Stimulated activated CD4-positive, alpha-beta T cell treated with anti-CD3 and anti-CD28 coated beads, Interleukin-4, amount 100 ng/mL, for 1 hour (primary cell): ENCODE measurements at regions not wholly inside any gene's neighbourhood (a gene's known extent, or its start where the extent isn't known, plus 50 kb on each side); places are given as distances from the start of the nearest gene placed in this dataset.

Experiments
- DNase-seq: peaks from one replicate; pipeline ENCODE4 v3.0.0-alpha.2; 2020

GRCh38 chr2:143906850-143907249, 613.1 kb downstream of the ZEB2 start:
- no peak for DNase-seq

GRCh38 chr2:143905587-143905986, 614.3 kb downstream of the ZEB2 start:
- no peak for DNase-seq

GRCh38 chr2:143903172-143903856, 616.6 kb downstream of the ZEB2 start:
- no peak for DNase-seq

DNA sequence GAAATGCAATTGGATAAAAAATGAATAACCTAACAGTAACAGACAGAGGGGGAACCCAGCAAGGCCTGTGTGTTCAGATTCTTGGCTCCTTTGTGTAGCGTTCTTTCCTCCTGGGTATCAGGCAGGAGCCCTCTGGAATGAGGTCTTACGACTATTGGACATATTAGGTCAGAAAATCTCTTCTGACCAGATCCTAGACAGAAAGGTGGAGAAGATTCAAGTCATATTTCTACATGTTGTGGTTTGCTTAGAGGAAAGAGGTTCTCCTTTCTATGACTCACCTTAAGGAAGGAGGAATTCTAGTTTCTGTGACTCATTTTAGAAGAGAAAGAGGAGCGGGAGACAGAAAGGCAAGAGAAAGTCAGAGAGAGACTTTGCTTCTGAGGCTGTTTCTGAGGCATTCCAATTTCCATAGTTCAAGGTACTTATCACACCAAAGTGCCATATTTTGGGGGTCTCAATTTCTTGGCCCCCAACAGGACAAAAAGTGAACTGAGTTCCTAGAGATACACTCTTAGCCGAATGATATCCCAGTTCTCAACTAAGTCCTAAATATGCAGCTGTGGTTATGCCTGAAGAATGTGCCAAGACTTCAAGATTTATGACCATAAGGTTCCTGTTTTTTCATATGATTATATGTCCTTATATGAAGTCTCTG, 618.6 kb downstream of the ZEB2 start:
- no peak for DNase-seq

DNA sequence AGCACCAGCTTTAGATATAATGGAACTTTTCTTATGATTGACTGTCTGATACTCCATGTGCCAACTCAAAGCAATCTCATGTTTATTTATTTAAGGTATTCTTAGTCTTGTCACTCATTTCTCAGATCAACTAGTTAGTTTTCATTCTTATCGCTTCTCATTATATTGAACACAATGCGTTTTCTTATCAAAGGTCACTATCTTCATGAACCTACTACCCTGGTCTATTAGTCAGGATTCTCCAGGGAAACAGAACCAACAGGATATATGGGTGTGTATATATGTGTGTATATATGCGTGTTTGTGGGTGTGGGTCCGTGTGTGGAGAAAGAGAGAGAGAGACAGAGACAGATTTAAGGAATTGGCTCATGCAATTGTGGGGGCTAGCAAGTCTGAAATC, 619.9 kb downstream of the ZEB2 start:
- no peak for DNase-seq

DNA sequence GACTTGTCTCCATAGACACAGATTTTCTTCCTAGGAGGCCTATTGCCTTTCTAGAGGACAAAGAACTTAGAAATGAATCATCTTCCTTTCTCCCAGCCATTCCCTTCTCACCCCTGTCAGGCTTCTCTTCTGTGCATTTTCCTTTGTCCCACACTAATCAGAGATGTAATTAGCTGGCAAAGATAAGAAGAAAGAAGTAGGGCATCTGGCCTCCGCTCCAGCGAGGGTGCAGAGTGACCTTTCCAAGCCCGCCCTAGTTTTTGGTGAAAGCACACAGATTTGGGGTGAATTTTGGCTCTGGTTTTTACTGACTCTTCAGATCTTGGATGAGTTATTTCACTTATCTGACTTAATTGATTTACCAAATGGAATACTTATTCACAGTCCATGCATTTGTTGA, 626.5 kb downstream of the ZEB2 start:
- no peak for DNase-seq

DNA sequence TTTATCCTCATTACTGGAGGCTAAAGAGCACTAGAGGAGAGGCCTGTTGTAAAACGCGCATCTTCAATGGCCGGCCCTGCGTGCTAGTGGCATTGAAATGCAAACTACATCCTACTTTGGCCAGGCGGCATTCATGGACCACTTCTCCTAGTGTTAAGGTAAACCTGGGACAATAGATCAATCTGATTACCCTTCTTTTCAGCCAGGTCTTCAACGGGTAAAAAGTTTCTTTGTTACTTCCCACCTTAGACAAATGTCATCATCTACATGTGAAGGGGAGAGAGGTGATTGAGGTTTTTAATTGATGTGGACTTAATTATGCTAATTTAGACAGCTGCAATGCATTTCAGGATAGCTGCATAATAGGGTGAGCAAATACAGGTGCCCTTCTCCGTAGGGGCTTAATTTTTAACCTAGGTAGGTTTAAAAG, 628.0 kb downstream of the ZEB2 start:
- DNase-seq = no peak

DNA sequence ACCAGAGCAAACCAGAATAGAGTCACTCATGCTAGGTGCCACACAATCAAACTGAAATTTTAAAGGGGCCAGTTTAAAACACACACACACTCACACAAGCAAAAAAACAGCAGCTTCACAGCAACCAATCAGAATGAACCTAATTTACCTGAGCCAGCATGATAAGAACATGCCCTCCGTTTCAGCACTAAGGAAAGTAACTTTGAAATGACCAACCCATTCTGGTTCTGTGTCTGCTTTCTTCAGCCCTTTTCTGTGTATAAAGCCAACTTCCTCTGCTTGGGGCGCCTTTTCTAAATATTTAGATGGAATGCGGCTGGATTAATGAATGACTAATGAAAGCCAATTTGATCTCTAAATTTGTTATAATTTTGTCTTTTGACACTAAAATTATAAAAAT, 629.1 kb downstream of the ZEB2 start:
- no peak for DNase-seq

GRCh38 chr2:143889216-143889615, 630.7 kb downstream of the ZEB2 start:
- DNase-seq = no peak

- no peak for DNase-seq
Measured at GRCh38 chr2:143885461-143885860, 634.5 kb downstream of the ZEB2 start.

- no peak for DNase-seq
Measured at GRCh38 chr2:143881246-143881645, 638.7 kb downstream of the ZEB2 start.

GRCh38 chr2:143877876-143878530, 641.9 kb downstream of the ZEB2 start:
- DNase-seq = no peak

- no peak for DNase-seq
Measured at GRCh38 chr2:143877056-143877455, 642.9 kb downstream of the ZEB2 start.

- no peak for DNase-seq
Measured at GRCh38 chr2:143875295-143876233, 644.4 kb downstream of the ZEB2 start.

DNA sequence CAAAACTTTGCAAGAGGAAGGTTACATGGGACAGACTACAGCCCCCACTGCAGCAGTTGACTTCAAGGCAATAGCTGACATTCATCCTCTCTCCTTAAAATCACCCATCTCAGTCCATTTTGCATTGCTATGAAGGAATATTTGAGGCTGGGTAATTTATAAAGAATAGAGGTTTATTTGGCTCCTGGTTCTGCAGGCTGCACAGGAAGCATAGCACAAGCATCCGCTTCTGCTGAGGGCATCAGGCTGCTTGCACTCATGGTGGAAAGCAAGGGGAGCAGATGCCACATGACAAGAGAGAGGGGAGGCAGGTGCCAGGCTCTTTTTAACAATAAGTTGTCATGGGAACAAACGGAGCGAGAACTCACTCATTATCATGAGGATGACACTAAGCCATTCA, 646.0 kb downstream of the ZEB2 start:
- DNase-seq = no peak

DNA sequence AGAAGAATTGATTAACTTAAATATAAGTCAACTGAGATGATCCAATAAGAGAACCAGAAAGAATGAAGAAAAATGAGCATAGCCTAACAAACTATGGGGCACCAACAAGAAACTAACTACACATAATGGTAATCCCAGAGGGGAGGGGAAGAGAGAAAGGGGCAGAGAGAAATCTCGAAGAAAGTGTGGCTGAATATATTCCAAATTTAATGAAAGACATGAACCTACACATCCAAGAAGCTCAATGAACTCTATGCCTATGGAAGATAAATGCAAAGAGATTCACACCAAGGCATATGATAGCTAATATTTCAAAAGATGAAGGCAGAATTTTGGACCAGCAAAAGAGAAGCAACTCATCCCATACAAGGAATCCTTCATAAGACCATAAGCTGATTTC, 649.2 kb downstream of the ZEB2 start:
- no peak for DNase-seq

- DNase-seq = no peak
Measured at GRCh38 chr2:143856978-143857377, 662.9 kb downstream of the ZEB2 start.

DNA sequence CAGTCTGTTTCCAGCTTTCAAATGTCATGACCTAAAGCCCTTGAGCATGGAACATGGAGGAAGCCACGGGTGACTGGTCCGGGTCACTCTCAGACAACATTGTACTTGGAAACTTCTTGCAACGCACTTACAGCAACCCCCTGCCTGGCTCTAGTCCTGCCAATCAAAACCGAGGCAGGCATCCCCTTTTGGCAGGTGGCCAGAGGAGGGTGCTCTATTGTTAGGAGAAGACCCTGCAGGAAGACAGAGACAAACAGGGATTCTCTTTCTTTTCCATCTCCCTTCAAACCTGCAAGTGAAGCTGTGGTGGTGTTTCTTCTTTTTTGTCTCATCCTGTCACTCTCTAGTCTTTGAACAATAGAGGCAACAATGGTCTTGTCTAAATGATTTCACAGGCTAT, 667.2 kb downstream of the ZEB2 start:
- DNase-seq = no peak

DNA sequence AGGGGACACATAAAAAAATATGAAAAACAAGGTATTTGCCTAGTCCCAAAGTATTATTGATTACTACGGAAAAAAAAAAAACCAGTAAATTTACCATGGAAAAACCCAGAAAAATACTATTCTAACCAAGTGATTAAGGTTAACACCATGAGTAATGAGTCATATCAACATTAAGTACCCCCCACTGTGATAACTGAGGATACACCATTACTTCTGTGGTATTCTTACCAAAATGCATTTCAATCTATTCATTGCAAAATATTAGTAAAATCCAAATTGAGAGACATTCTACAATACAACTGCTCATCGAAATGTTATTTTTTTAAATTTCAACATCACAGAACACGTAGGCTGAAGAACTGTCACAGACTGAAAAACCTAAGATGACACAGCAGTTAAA, 669.8 kb downstream of the ZEB2 start:
- DNase-seq = no peak

- DNase-seq = no peak
Measured at GRCh38 chr2:143847257-143847656, 672.7 kb downstream of the ZEB2 start.

DNA sequence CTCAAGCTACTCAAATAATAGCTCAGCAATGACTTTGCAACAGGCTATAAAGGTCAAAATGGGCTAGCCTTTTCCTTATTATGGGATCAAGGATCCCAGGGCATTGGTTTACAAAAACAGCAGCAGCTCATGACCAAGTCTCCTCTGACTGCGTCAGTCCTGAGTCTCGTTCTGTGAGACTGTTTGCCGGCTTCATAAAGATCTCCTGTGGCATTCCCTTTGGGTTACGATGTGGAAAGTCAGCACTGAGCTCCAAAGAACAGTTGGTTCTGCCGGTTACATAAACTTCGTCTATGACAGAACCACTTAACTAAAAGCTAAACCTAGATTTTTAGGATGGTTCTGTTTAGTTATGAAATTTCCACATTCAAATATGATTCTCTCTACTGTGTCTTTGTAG, 674.9 kb downstream of the ZEB2 start:
- DNase-seq = no peak

DNA sequence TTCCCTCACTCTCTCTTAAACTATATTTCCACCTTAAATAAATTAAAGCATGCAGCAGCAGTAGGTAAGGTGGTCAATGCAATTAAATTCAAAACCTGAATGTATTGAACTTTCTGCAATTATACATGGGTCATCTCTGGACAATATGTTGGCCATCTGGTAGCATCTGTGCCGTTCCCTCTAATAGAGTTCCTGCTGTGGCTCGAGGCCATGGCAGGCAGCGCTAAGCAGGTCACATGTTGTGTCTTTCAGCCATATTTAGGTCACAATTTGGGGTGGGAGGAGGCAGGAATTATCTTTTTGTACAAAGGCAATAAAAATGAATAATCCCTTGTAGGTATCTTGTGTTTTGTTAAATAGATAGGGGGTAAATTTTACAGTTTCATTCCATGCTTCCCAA, 676.2 kb downstream of the ZEB2 start:
- DNase-seq = no peak

DNA sequence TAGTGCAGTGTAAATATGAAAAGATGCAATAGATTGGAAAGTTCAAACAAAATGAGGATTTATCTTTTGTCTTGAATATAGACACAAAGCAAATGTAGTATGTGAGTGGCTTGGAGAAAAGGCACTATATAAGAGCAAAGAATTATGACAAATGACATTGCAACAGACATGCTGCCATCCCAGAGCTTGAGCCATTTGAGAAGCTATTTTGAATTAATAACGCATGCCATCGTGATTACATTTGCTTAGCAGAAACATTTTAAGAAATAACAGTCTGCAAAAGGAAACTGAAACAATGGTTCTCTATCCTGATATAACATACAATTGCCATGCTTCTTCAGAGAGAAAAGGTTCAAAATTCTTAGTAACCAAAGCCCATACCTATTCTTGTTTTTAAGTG, 677.1 kb downstream of the ZEB2 start:
- DNase-seq = no peak
